ENCODE measurements at regions not wholly inside any gene's neighbourhood (a gene's known extent, or its start where the extent isn't known, plus 50 kb on each side); places are given as distances from the start of the nearest gene placed in this dataset.

- no peak for DNase-seq (ENCODE audit: low read depth, low spot score)
- no peaks in the 10 kb centered on the region for H3K9me3 ChIP-seq (ENCODE audit: control insufficient read depth, insufficient read depth, low read depth, low read length)
- H3K4me3 ChIP-seq (ENCODE audit: low read depth in 2 of 2, low read length in 2 of 2), result no peak overlapping the region
- no peaks in the 10 kb centered on the region for H3K4me1 ChIP-seq (ENCODE audit: control insufficient read depth, insufficient read depth, low read length)
- POLR2A ChIA-PET, result no interaction called here
- intact Hi-C loops (cut with micrococcal nuclease; ENCODE audit: unreplicated experiment), result no loop called here
- in situ Hi-C loops (cut with HindIII; ENCODE audit: low pct_unique_long_range_greater_than_20kb, low sequenced_read_pairs), result no loop called here
- H3K27me3 ChIP-seq (ENCODE audit: control insufficient read depth, insufficient read depth, low read length), result no peaks in the 10 kb centered on the region; the same call in 1 of the 2 replicates
- ATAC-seq, result no peak
- H3K27ac ChIP-seq (ENCODE audit: low read length), result no peak overlapping the region
- CTCF ChIA-PET, result no interaction called here
- no peaks in the 10 kb centered on the region for H3K36me3 ChIP-seq (ENCODE audit: control insufficient read depth, insufficient read depth, low read length)
- TF ChIP-seq TCF7L2 (IDR thresholded peaks at IDR 0.05; ENCODE audit: low read depth, low read length), result no peak
- TF ChIP-seq REST (IDR thresholded peaks at IDR 0.05; ENCODE audit: insufficient read depth in 1 of 2, low read depth in 2 of 2, low read length in 1 of 2), result no peak
- no peak for TF ChIP-seq CTCF (IDR thresholded peaks at IDR 0.05)
- BruUV-seq (replicated peaks), result no TSS peak
Measured at GRCh38 chr18:10065296-10065695, 151.5 kb downstream of the VAPA start.

GRCh38 chr18:10067670-10068659 is 154.1 kb downstream of the VAPA start:
- DNase-seq (ENCODE audit: low read depth, low spot score) (no peak), ATAC-seq (no peak)
- Histone ChIP-seq H3K36me3 (ENCODE audit: control insufficient read depth, insufficient read depth, low read length) (no peaks in the 10 kb centered on the region), H3K27me3 (ENCODE audit: control insufficient read depth, insufficient read depth, low read length) (no peaks in the 10 kb centered on the region; the same call in 1 of the 2 replicates), H3K27ac (ENCODE audit: low read length) (no peak overlapping the region), H3K4me1 (ENCODE audit: control insufficient read depth, insufficient read depth, low read length) (no peaks in the 10 kb centered on the region), H3K9me3 (ENCODE audit: control insufficient read depth, insufficient read depth, low read depth, low read length) (no peaks in the 10 kb centered on the region), H3K4me3 (ENCODE audit: low read depth in 2 of 2, low read length in 2 of 2) (no peak overlapping the region)
- BruUV-seq (replicated peaks), result no TSS peak
- intact Hi-C loops (cut with micrococcal nuclease; ENCODE audit: unreplicated experiment) (no loop called here), in situ Hi-C loops (cut with HindIII; ENCODE audit: low pct_unique_long_range_greater_than_20kb, low sequenced_read_pairs) (no loop called here)
- TF ChIP-seq POLR2AphosphoS5 (IDR thresholded peaks at IDR 0.05; ENCODE audit: low read depth, low read length), result no peak
- no peak for TF ChIP-seq REST (IDR thresholded peaks at IDR 0.05; ENCODE audit: insufficient read depth in 1 of 2, low read depth in 2 of 2, low read length in 1 of 2)
- TF ChIP-seq CTCF (IDR thresholded peaks at IDR 0.05), result no peak
- TF ChIP-seq SIN3A (IDR thresholded peaks at IDR 0.05; ENCODE audit: borderline replicate concordance, insufficient read depth, low read depth, low read length), result no peak
- no peak for TF ChIP-seq TCF7L2 (IDR thresholded peaks at IDR 0.05; ENCODE audit: low read depth, low read length)
- CTCF ChIA-PET, result no interaction called here
- POLR2A ChIA-PET, result no interaction called here

All from Panc1 (cell line).